Type B pancreatic cell (in vitro differentiated cells): ENCODE measurements at regions not wholly inside any gene's neighbourhood (a gene's known extent, or its start where the extent isn't known, plus 50 kb on each side); places are given as distances from the start of the nearest gene placed in this dataset.

ENCODE experiments used
- DNase-seq: peaks from one replicate; pipeline ENCODE4 v3.0.0; 2021; ENCODE audit warnings: mixed read lengths; ENCODE audit not compliant: unreplicated experiment; ENCODE audit errors: extremely low spot score
- H3K27ac Mint-ChIP-seq: 2 replicates; pipeline ENCODE4 v1.8.0; 2021; ENCODE audit warnings: mild to moderate bottlenecking, mixed read lengths
- H3K27me3 Mint-ChIP-seq: 2 replicates; pipeline ENCODE4 v1.8.0; 2021; ENCODE audit warnings: mixed read lengths
- H3K36me3 Mint-ChIP-seq: 2 replicates; pipeline ENCODE4 v1.8.0; 2021; ENCODE audit warnings: mixed read lengths
- H3K4me1 Mint-ChIP-seq: one replicate; pipeline ENCODE4 v1.8.0; 2021; ENCODE audit warnings: mixed read lengths; ENCODE audit not compliant: unreplicated experiment
- H3K4me3 Mint-ChIP-seq: 2 replicates; pipeline ENCODE4 v1.8.0; 2021; ENCODE audit warnings: mild to moderate bottlenecking, mixed read lengths
- H3K9me3 Mint-ChIP-seq: 2 replicates; pipeline ENCODE4 v1.8.0; 2021; ENCODE audit warnings: mixed read lengths
- TF ChIP-seq, protein P1 (sequence below): fragments of 200-600 bp; sonication (generic); conservative IDR thresholded peaks from 2 replicates; pipeline ENCODE4 v1.5.0; 2021; ENCODE audit warnings: antibody characterized with exemption, mild to moderate bottlenecking

GRCh38 chr13:33683376-33683775 lies 134.6 kb upstream of the RFC3 start:
- peaks cover 11% of the 10 kb centered on the region for H3K9me3 Mint-ChIP-seq
- DNase-seq, result no peak
- peaks cover 6% of the 10 kb centered on the region for H3K4me1 Mint-ChIP-seq
- H3K4me3 Mint-ChIP-seq, result no peak overlapping the region
- H3K36me3 Mint-ChIP-seq, result no peaks in the 10 kb centered on the region
- no peak overlapping the region for H3K27ac Mint-ChIP-seq
- no peaks in the 10 kb centered on the region for H3K27me3 Mint-ChIP-seq
- TF ChIP-seq, protein P1, sequence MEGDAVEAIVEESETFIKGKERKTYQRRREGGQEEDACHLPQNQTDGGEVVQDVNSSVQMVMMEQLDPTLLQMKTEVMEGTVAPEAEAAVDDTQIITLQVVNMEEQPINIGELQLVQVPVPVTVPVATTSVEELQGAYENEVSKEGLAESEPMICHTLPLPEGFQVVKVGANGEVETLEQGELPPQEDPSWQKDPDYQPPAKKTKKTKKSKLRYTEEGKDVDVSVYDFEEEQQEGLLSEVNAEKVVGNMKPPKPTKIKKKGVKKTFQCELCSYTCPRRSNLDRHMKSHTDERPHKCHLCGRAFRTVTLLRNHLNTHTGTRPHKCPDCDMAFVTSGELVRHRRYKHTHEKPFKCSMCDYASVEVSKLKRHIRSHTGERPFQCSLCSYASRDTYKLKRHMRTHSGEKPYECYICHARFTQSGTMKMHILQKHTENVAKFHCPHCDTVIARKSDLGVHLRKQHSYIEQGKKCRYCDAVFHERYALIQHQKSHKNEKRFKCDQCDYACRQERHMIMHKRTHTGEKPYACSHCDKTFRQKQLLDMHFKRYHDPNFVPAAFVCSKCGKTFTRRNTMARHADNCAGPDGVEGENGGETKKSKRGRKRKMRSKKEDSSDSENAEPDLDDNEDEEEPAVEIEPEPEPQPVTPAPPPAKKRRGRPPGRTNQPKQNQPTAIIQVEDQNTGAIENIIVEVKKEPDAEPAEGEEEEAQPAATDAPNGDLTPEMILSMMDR, result no peak

GRCh38 chr13:33684874-33685273 lies 133.1 kb upstream of the RFC3 start:
- H3K27ac Mint-ChIP-seq, result no peak overlapping the region
- H3K36me3 Mint-ChIP-seq, result no peaks in the 10 kb centered on the region
- H3K4me1 Mint-ChIP-seq, result no peaks in the 10 kb centered on the region
- no peak for DNase-seq
- TF ChIP-seq, protein P1, result no peak
- H3K9me3 Mint-ChIP-seq, result peaks cover 11% of the 10 kb centered on the region
- H3K4me3 Mint-ChIP-seq, result no peak overlapping the region
- no peaks in the 10 kb centered on the region for H3K27me3 Mint-ChIP-seq

GRCh38 chr13:33686772-33687480 lies 131.0 kb upstream of the RFC3 start:
- H3K36me3 Mint-ChIP-seq, result no peaks in the 10 kb centered on the region
- H3K27me3 Mint-ChIP-seq, result no peaks in the 10 kb centered on the region
- no peak for DNase-seq
- H3K4me3 Mint-ChIP-seq, result no peak overlapping the region
- H3K27ac Mint-ChIP-seq, result no peak overlapping the region
- peaks cover 4% of the 10 kb centered on the region for H3K9me3 Mint-ChIP-seq
- TF ChIP-seq, protein P1, result no peak
- H3K4me1 Mint-ChIP-seq, result no peaks in the 10 kb centered on the region

GRCh38 chr13:33690354-33690753 lies 127.6 kb upstream of the RFC3 start:
- H3K27me3 Mint-ChIP-seq, result no peaks in the 10 kb centered on the region
- peaks cover 3% of the 10 kb centered on the region for H3K36me3 Mint-ChIP-seq
- no peak overlapping the region for H3K27ac Mint-ChIP-seq
- H3K4me3 Mint-ChIP-seq, result no peak overlapping the region
- no peak for DNase-seq
- TF ChIP-seq, protein P1, result no peak
- H3K4me1 Mint-ChIP-seq, result no peaks in the 10 kb centered on the region
- peaks cover 4% of the 10 kb centered on the region for H3K9me3 Mint-ChIP-seq

DNA sequence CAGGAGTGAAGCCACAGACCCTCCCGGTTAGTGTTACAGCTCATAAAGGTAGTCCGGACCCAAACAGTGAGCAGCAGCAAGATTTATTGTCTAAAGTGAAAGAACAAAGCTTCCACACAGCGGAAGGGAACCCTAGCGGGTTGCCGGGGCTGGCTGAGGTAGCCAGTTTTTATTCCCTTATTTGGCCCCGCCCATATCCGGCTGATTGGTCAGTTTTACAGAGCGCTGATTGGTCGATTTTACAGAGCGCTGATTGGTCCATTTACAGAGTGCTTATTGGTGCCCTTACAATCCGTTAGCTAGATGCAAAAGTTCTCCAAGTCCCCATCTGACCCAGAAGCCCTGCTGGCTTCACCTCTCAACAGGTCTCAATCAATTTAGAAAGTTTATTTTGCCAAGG lies 126.0 kb upstream of the RFC3 start:
- no peak for DNase-seq
- H3K4me1 Mint-ChIP-seq, result no peaks in the 10 kb centered on the region
- TF ChIP-seq, protein P1, result no peak
- no peak overlapping the region for H3K4me3 Mint-ChIP-seq
- H3K9me3 Mint-ChIP-seq, result peaks cover 4% of the 10 kb centered on the region
- no peaks in the 10 kb centered on the region for H3K27me3 Mint-ChIP-seq
- H3K27ac Mint-ChIP-seq, result no peak overlapping the region
- H3K36me3 Mint-ChIP-seq, result peaks cover 3% of the 10 kb centered on the region
